ENCODE measurements at regions not wholly inside any gene's neighbourhood (a gene's known extent, or its start where the extent isn't known, plus 50 kb on each side); places are given as distances from the start of the nearest gene placed in this dataset.
"Not testable (repeated sequence)": the region's sequence is repeated elsewhere in the genome, so short reads cannot be mapped to it uniquely, and the experiment has no call there.

- DNase-seq (ENCODE audit: low spot score) = no peak
- TF ChIP-seq, protein P1, sequence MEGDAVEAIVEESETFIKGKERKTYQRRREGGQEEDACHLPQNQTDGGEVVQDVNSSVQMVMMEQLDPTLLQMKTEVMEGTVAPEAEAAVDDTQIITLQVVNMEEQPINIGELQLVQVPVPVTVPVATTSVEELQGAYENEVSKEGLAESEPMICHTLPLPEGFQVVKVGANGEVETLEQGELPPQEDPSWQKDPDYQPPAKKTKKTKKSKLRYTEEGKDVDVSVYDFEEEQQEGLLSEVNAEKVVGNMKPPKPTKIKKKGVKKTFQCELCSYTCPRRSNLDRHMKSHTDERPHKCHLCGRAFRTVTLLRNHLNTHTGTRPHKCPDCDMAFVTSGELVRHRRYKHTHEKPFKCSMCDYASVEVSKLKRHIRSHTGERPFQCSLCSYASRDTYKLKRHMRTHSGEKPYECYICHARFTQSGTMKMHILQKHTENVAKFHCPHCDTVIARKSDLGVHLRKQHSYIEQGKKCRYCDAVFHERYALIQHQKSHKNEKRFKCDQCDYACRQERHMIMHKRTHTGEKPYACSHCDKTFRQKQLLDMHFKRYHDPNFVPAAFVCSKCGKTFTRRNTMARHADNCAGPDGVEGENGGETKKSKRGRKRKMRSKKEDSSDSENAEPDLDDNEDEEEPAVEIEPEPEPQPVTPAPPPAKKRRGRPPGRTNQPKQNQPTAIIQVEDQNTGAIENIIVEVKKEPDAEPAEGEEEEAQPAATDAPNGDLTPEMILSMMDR (IDR thresholded peaks at IDR 0.05; ENCODE audit: extremely low read depth, insufficient read depth, missing control alignments) = no peak
- in situ Hi-C loops (cut with MboI; ENCODE audit: low pct_unique_long_range_greater_than_20kb, low sequenced_read_pairs, unreplicated experiment) = no loop called here
These were observed 789.7 kb downstream of the GATA3 start for GRCh38 chr10:8844141-8844540.

- TF ChIP-seq, protein P1 (IDR thresholded peaks at IDR 0.05; ENCODE audit: extremely low read depth, insufficient read depth, missing control alignments) = no peak
- DNase-seq (ENCODE audit: low spot score) = no peak
- in situ Hi-C loops (cut with MboI; ENCODE audit: low pct_unique_long_range_greater_than_20kb, low sequenced_read_pairs, unreplicated experiment) = no loop called here
These were observed 798.1 kb downstream of the GATA3 start for GRCh38 chr10:8852546-8852945.

DNA sequence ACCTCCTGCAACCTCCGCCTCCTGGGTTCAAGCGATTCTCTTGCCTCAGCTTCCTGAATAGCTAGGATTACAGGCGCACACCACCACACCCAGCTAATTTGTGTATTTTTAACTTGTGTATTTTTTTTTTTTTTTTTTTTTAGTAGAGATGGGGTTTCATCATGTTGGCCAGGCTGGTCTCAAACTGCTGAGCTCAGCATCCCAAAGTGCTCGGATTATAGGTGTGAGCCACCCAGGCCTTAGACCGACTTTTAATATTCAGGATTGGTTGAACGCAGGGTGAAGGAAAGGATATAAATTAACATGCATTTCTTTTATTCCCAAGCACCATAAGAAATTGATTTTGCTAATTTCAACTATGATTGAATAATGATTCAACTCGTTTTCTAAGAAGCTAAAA is 798.6 kb downstream of the GATA3 start:
- in situ Hi-C loops (cut with MboI; ENCODE audit: low pct_unique_long_range_greater_than_20kb, low sequenced_read_pairs, unreplicated experiment) = no loop called here
- DNase-seq (ENCODE audit: low spot score) = no peak
- TF ChIP-seq, protein P1 (IDR thresholded peaks at IDR 0.05; ENCODE audit: extremely low read depth, insufficient read depth, missing control alignments) = no peak

DNA sequence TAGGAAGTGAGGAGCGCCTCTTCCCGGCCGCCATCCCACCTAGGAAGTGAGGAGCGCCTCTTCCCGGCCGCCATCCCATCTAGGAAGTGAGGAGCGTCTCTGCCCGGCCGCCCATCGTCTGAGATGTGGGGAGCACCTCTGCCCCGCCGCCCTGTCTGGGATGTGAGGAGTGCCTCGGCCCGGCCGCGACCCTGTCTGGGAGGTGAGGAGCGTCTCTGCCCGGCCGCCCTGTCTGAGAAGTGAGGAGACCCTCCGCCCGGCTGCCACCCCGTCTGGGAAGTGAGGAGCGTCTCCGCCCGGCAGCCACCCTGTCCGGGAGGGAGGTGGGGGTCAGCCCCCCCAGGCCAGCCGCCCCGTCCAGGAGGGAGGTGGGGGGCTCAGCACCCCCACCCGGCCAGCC is 814.4 kb downstream of the GATA3 start:
- in situ Hi-C loops (cut with MboI; ENCODE audit: low pct_unique_long_range_greater_than_20kb, low sequenced_read_pairs, unreplicated experiment); DNase-seq (ENCODE audit: low spot score): not testable (repeated sequence)

DNA sequence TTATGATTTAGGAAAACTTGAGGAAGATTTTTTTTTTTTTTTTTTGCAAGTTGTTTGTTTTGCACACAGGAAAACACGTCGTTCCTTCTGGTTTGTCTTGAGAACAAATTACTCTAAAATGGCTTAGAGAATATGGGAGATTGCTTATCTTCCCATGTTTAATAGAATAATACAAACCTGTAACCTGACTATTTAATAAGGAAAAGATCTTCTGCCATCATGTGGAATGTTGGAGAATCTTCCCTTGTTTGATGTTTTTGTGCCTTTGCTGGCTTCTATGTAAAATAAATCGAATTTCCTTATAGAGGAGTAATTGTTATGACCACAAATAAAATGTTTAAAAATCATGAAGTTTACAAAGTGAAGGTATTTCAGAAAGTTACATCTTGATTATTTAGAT is 818.8 kb downstream of the GATA3 start:
- in situ Hi-C loops (cut with MboI; ENCODE audit: low pct_unique_long_range_greater_than_20kb, low sequenced_read_pairs, unreplicated experiment) = no loop called here
- TF ChIP-seq, protein P1 (IDR thresholded peaks at IDR 0.05; ENCODE audit: extremely low read depth, insufficient read depth, missing control alignments) = no peak
- no peak for DNase-seq (ENCODE audit: low spot score)

DNA sequence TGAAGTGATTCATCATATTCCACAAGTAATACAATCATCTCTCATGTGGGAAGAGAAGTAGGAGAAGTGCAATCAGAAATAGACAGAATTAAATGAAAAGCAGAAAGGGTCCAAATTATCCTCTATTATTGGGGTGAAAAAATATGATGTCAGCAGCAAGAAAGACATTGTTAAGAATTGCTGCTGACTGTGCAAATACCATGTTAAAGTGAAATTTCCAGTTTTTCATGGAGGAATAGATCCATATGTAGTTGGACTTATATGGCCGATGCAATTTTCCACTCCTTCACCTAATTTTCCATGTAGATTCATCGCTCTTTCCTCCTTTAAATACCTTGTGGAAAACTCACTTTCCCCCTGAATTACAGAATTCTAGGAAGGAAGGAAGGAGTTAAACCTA is 819.8 kb downstream of the GATA3 start:
- TF ChIP-seq, protein P1 (IDR thresholded peaks at IDR 0.05; ENCODE audit: extremely low read depth, insufficient read depth, missing control alignments) = no peak
- in situ Hi-C loops (cut with MboI; ENCODE audit: low pct_unique_long_range_greater_than_20kb, low sequenced_read_pairs, unreplicated experiment) = no loop called here
- DNase-seq (ENCODE audit: low spot score) = no peak

DNA sequence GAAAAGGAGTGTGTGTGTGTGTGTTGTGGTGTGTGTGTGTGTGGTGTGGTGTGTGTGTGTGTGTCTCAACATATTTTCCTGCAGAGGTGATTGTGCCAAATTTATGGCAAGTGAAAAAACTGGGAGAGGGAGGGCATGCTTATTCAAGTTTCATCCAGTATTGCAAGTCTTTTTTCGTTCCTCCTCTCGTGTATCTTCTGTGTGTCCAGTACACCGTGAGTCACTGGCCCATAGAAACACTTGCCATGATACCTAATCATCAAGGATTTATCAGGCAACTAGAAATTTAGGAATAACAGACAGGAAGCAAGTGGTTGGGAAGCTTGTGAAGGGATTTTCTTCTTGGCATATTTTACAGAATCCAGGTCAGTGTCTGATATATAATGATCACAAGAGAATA is 820.5 kb downstream of the GATA3 start:
- TF ChIP-seq, protein P1 (IDR thresholded peaks at IDR 0.05; ENCODE audit: extremely low read depth, insufficient read depth, missing control alignments) = no peak
- no peak for DNase-seq (ENCODE audit: low spot score)
- in situ Hi-C loops (cut with MboI; ENCODE audit: low pct_unique_long_range_greater_than_20kb, low sequenced_read_pairs, unreplicated experiment) = no loop called here

All from GM13977 (cell line).